ENCODE measurements at regions not wholly inside any gene's neighbourhood (a gene's known extent, or its start where the extent isn't known, plus 50 kb on each side); places are given as distances from the start of the nearest gene placed in this dataset.

DNA sequence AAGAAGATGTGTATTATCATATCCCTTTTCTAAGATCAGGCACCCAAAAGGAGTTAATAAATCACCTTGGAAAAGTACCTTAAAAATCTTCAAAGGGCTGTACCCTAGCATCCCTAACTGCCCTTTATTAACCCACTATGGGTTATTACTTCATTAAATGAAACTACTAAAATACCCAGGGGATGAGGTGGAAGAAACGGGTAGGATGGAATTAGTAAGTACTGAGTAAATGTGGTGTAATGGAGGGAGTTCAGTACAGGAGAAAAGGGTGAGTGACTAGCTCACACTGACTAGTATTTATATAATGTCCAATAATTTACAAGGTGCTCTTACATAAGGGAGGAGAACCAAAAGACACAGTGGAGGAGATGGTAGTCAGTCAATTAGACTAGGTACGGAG, 51.0 kb upstream of the RASGEF1B start:
- no peak for DNase-seq

DNA sequence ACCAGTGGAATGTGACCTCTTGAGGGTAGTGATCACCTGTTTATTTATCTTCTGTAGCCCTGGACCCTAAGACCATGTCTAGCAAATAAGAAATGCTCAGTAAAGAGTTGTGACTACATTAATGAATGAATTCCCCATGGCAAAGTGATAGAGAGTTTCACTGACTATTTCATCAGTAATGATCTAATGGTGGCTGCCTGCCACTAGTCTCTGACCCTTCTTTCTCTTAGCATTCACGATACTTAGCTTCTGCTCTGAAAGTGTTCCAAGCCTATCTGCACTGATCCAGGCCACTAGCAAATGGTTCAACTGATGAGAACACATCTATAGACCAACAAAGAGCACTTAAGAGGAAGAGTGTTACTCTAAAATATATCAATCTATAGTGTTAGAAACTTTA, 50.0 kb upstream of the RASGEF1B start:
- DNase-seq: no peak

All from CD4-positive, alpha-beta T cell treated with Interleukin-12 subunit alpha and Interleukin-12 subunit beta, for 1 hour (primary cell).